HEK293 (cell line): ENCODE measurements at regions not wholly inside any gene's neighbourhood (a gene's known extent, or its start where the extent isn't known, plus 50 kb on each side); places are given as distances from the start of the nearest gene placed in this dataset.
A peak's percentile ranks its signal among the peaks of the same experiment; 100 is the strongest.
"Not testable (repeated sequence)": the region's sequence is repeated elsewhere in the genome, so short reads cannot be mapped to it uniquely, and the experiment has no call there.

Experiments
- CTCF ChIA-PET: fragments of 350-600 bp; formaldehyde crosslinking; extraction: SDS; loops from one replicate; lab custom pipeline; 2021; ENCODE audit warnings: antibody characterized with exemption; lab: Yijun Ruan, JAX
- POLR2A ChIA-PET: fragments of 300-600 bp; formaldehyde crosslinking; extraction: SDS; loops from one replicate; lab custom pipeline; 2020; ENCODE audit warnings: antibody characterized with exemption, inconsistent platforms; lab: Yijun Ruan, JAX
- H3K27ac ChIP-seq: fragments of 200-500 bp; sonication (Bioruptor generic); 2 replicates; pipeline ENCODE4 v1.5.1; 2014; ENCODE audit warnings: low read depth, low read length, control low read depth, inconsistent platforms; ENCODE audit errors: extremely low read depth
- H3K36me3 ChIP-seq, 2 experiments: fragments of 200-500 bp in 1 of 2; sonication (Bioruptor generic) in 1 of 2; 1 replicate in 1 of 2; 2 replicates in 1 of 2; pipeline ENCODE4 v1.5.1; 2014 to 2017; ENCODE audit warnings: inconsistent platforms in 2 of 2, low read length in 2 of 2; ENCODE audit not compliant: control insufficient read depth in 2 of 2, insufficient read depth in 1 of 2
- H3K4me1 ChIP-seq: fragments of 200-500 bp; sonication (Bioruptor generic); 2 replicates; pipeline ENCODE4 v1.5.1; 2014; ENCODE audit warnings: mild to moderate bottlenecking, low read length, inconsistent platforms; ENCODE audit not compliant: control insufficient read depth, insufficient read depth
- H3K4me3 ChIP-seq: 2 replicates; pipeline ENCODE4 v1.5.1; 2011; ENCODE audit warnings: low read depth, mild to moderate bottlenecking, control low read depth, low read length, moderate library complexity
- H3K9me3 ChIP-seq: fragments of 200-500 bp; sonication (Bioruptor generic); 2 replicates; pipeline ENCODE4 v1.5.1; 2014; ENCODE audit warnings: low read depth, low read length, inconsistent platforms; ENCODE audit not compliant: control insufficient read depth, insufficient read depth
- INSM2 ChIP-seq: fragments of 450-650 bp; formaldehyde crosslinking; IDR thresholded peaks from 2 replicates; pipeline ENCODE4 v1.5.1; 2016; ENCODE audit warnings: missing biosample characterization, missing genetic modification characterization
- KLF8 ChIP-seq: fragments of 450-650 bp; formaldehyde crosslinking; IDR thresholded peaks from 2 replicates; pipeline ENCODE4 v1.5.1; 2016; ENCODE audit warnings: missing biosample characterization, missing genetic modification characterization
- OVOL3 ChIP-seq: fragments of 450-650 bp; formaldehyde crosslinking; IDR thresholded peaks from 2 replicates; pipeline ENCODE4 v1.5.1; 2016; ENCODE audit warnings: missing biosample characterization, missing genetic modification characterization
- TCF7L2 ChIP-seq: IDR thresholded peaks from 2 replicates; pipeline ENCODE4 v1.6.1; 2011; ENCODE audit warnings: low read depth, mild to moderate bottlenecking, inconsistent platforms, low read length, moderate library complexity, borderline replicate concordance
- ZIC2 ChIP-seq: fragments of 450-650 bp; formaldehyde crosslinking; IDR thresholded peaks from 2 replicates; pipeline ENCODE4 v1.5.1; 2016; ENCODE audit warnings: missing biosample characterization, missing genetic modification characterization
- ZNF132 ChIP-seq: fragments of 450-650 bp; formaldehyde crosslinking; IDR thresholded peaks from 2 replicates; pipeline ENCODE4 v1.5.1; 2017; ENCODE audit warnings: missing biosample characterization, missing genetic modification characterization, borderline replicate concordance
- ZNF133 ChIP-seq: fragments of 450-650 bp; formaldehyde crosslinking; IDR thresholded peaks from 2 replicates; pipeline ENCODE4 v1.5.1; 2016; ENCODE audit warnings: missing biosample characterization, missing genetic modification characterization
- ZNF18 ChIP-seq: fragments of 450-650 bp; formaldehyde crosslinking; IDR thresholded peaks from 2 replicates; pipeline ENCODE4 v1.5.1; 2016; ENCODE audit warnings: missing biosample characterization, missing genetic modification characterization
- ZNF274 ChIP-seq, 2 experiments: fragments of 200-500 bp in 1 of 2; fragments of 450-650 bp in 1 of 2; sonication (Bioruptor generic) in 1 of 2; formaldehyde crosslinking in 1 of 2; IDR thresholded peaks; 2 replicates each; pipeline versions ENCODE4 v1.5.1 to v1.6.1; 2014 to 2016; ENCODE audit warnings: borderline replicate concordance in 1 of 2, inconsistent platforms in 1 of 2, low read length in 1 of 2, missing biosample characterization in 1 of 2, missing genetic modification characterization in 1 of 2
- ZNF398 ChIP-seq: fragments of 450-650 bp; formaldehyde crosslinking; IDR thresholded peaks from 2 replicates; pipeline ENCODE4 v1.5.1; 2017; ENCODE audit warnings: missing biosample characterization, missing genetic modification characterization
- ZNF473 ChIP-seq: fragments of 450-650 bp; formaldehyde crosslinking; IDR thresholded peaks from 2 replicates; pipeline ENCODE4 v1.5.1; 2017; ENCODE audit warnings: missing biosample characterization, missing genetic modification characterization
- ZNF488 ChIP-seq: fragments of 450-650 bp; formaldehyde crosslinking; IDR thresholded peaks from 2 replicates; pipeline ENCODE4 v1.5.1; 2016; ENCODE audit warnings: missing biosample characterization, missing genetic modification characterization
- ZNF596 ChIP-seq: fragments of 450-650 bp; IDR thresholded peaks from 2 replicates; pipeline ENCODE4 v1.5.0; 2018; ENCODE audit warnings: missing biosample characterization, mild to moderate bottlenecking, missing genetic modification characterization, moderate library complexity
- ZNF624 ChIP-seq: fragments of 450-650 bp; formaldehyde crosslinking; IDR thresholded peaks from 2 replicates; pipeline ENCODE4 v1.5.1; 2017; ENCODE audit warnings: missing biosample characterization, missing genetic modification characterization
- ZNF664 ChIP-seq: fragments of 450-650 bp; formaldehyde crosslinking; IDR thresholded peaks from 2 replicates; pipeline ENCODE4 v1.5.1; 2016; ENCODE audit warnings: missing biosample characterization, missing genetic modification characterization
- ZNF843 ChIP-seq: fragments of 450-650 bp; formaldehyde crosslinking; IDR thresholded peaks from 2 replicates; pipeline ENCODE4 v1.5.1; 2016; ENCODE audit warnings: missing biosample characterization, missing genetic modification characterization

GRCh38 chr14:66017927-66018326, 468.2 kb upstream of the CCDC196 start (continued):
- TF ChIP-seq ZNF488 (tag by site-specific recombination) (no peak), ZNF664 (tag by site-specific recombination) (no peak), ZNF596 (tag by site-specific recombination) (peak; percentile 43; the same call in 1 of the 2 replicates), ZNF843 (peak; percentile 78), KLF8 (no peak), OVOL3 (no peak), TCF7L2 (no peak; the same call in 1 of the 2 replicates), INSM2 (tag by site-specific recombination) (no peak), ZNF398 (tag by site-specific recombination) (no peak)

- TF ChIP-seq ZNF132: no peak
- TF ChIP-seq ZNF473 (tag by site-specific recombination): no peak
- TF ChIP-seq ZIC2 (tag by site-specific recombination): no peak
- TF ChIP-seq, all 188 proteins: peak for 0
- ChIA-PET POLR2A (no interaction called here), CTCF (interaction anchor here (0.6 to 0.9 kb wide), 2 partner anchors 61 to 749 kb away, joined by 3 to 4 read pairs; no protein-coding TSS in a partner anchor)
- no peaks in the 10 kb centered on the region for H3K4me1 ChIP-seq
- no peaks in the 10 kb centered on the region for H3K9me3 ChIP-seq
- no peak overlapping the region for H3K4me3 ChIP-seq
- H3K36me3 ChIP-seq: no peaks in the 10 kb centered on the region
- no peak overlapping the region for H3K27ac ChIP-seq
Observed at GRCh38 chr14:66022526-66022925, 463.6 kb upstream of the CCDC196 start.

- Histone ChIP-seq H3K4me3 (no peak overlapping the region), H3K36me3 (no peaks in the 10 kb centered on the region), H3K4me1 (no peaks in the 10 kb centered on the region), H3K9me3 (no peaks in the 10 kb centered on the region), H3K27ac (no peak overlapping the region)
- TF ChIP-seq ZNF624 (no peak), ZNF274 (IDR thresholded peaks at IDR 0.05; ENCODE audit: low read length) (no peak), ZNF274 (tag by site-specific recombination; IDR thresholded peaks at IDR 0.05; ENCODE audit: borderline replicate concordance) (no peak), ZNF18 (tag by site-specific recombination) (no peak), ZNF133 (tag by site-specific recombination) (no peak)
- POLR2A ChIA-PET: no interaction called here
- CTCF ChIA-PET: no interaction called here
Observed at GRCh38 chr14:66025779-66026178, 460.4 kb upstream of the CCDC196 start.

- H3K4me1 ChIP-seq, H3K4me3 ChIP-seq, H3K9me3 ChIP-seq, H3K36me3 ChIP-seq, CTCF ChIA-PET, H3K27ac ChIP-seq, POLR2A ChIA-PET: not testable (repeated sequence)
Observed at GRCh38 chr14:66031981-66032380, 454.2 kb upstream of the CCDC196 start.
